ENCODE measurements at regions not wholly inside any gene's neighbourhood (a gene's known extent, or its start where the extent isn't known, plus 50 kb on each side); places are given as distances from the start of the nearest gene placed in this dataset.

DNA sequence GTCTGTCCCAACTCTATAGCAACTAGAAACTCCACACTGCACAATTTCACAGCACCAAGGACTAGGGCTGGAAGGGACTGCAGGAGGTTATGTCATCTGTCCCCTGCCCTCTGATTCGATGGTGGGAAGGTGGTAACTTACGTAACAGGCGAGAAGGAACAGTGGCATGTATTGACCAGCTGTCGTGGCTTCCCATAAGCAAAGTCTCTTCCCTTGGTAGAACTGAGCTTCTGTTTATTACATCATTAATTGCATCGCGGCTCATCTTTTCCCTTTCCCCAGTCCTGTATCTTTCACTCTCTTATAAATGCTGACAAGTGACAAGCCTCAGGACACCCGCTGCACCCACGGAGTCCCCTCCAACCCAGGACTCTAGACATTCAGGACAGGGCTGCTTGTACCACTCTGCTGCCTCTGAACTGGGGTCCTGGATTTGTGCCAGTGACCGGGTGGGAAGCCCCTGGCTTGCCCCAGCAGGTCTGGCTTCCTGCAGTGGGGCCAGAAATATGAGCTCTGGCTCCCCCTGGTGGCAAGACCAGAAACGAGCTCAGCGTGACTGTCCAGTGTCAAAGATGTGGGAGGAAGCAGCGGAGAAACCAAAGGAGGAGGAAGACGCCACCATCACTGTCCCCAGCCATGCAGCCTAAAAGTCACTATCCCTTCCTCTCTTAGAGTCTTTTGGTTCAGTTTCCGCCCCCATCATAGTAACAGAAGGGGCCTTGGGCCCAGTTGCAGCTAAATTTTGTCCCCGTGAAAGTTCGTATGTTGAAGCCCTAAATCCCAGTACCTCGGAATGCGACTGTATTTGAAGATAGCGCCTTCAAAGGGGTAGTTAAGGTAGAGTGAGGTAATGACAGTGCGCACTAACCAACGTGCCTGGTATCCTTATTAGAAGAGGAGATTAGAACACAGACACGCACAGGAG is 84.5 kb downstream of the ISX start (continued):
- TF ChIP-seq, protein P1, sequence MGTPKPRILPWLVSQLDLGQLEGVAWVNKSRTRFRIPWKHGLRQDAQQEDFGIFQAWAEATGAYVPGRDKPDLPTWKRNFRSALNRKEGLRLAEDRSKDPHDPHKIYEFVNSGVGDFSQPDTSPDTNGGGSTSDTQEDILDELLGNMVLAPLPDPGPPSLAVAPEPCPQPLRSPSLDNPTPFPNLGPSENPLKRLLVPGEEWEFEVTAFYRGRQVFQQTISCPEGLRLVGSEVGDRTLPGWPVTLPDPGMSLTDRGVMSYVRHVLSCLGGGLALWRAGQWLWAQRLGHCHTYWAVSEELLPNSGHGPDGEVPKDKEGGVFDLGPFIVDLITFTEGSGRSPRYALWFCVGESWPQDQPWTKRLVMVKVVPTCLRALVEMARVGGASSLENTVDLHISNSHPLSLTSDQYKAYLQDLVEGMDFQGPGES (IDR thresholded peaks at IDR 0.05) = no peak
- no peak for TF ChIP-seq NFYA (IDR thresholded peaks at IDR 0.05; ENCODE audit: borderline replicate concordance, low read depth, low read length)
- TF ChIP-seq CBX5 (IDR thresholded peaks at IDR 0.05; ENCODE audit: low read depth) = no peak
- TF ChIP-seq RAD51 (IDR thresholded peaks at IDR 0.05) = 0 out of 2 replicates have a peak, but pooled peaks have one; percentile 16
- TF ChIP-seq, protein P2, sequence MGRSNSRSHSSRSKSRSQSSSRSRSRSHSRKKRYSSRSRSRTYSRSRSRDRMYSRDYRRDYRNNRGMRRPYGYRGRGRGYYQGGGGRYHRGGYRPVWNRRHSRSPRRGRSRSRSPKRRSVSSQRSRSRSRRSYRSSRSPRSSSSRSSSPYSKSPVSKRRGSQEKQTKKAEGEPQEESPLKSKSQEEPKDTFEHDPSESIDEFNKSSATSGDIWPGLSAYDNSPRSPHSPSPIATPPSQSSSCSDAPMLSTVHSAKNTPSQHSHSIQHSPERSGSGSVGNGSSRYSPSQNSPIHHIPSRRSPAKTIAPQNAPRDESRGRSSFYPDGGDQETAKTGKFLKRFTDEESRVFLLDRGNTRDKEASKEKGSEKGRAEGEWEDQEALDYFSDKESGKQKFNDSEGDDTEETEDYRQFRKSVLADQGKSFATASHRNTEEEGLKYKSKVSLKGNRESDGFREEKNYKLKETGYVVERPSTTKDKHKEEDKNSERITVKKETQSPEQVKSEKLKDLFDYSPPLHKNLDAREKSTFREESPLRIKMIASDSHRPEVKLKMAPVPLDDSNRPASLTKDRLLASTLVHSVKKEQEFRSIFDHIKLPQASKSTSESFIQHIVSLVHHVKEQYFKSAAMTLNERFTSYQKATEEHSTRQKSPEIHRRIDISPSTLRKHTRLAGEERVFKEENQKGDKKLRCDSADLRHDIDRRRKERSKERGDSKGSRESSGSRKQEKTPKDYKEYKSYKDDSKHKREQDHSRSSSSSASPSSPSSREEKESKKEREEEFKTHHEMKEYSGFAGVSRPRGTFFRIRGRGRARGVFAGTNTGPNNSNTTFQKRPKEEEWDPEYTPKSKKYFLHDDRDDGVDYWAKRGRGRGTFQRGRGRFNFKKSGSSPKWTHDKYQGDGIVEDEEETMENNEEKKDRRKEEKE (IDR thresholded peaks at IDR 0.05) = no peak
- TF ChIP-seq ESRRA (IDR thresholded peaks at IDR 0.05; ENCODE audit: low read length) = no peak
- TF ChIP-seq ZNF622 (IDR thresholded peaks at IDR 0.05) = no peak
- TF ChIP-seq EED (IDR thresholded peaks at IDR 0.05; ENCODE audit: low read depth) = no peak
- TF ChIP-seq POU2F2 (IDR thresholded peaks at IDR 0.05; ENCODE audit: borderline replicate concordance, low read depth, low read length) = 0 out of 3 replicates have a peak, but pooled peaks have one; percentile 11
- TF ChIP-seq, protein P3, sequence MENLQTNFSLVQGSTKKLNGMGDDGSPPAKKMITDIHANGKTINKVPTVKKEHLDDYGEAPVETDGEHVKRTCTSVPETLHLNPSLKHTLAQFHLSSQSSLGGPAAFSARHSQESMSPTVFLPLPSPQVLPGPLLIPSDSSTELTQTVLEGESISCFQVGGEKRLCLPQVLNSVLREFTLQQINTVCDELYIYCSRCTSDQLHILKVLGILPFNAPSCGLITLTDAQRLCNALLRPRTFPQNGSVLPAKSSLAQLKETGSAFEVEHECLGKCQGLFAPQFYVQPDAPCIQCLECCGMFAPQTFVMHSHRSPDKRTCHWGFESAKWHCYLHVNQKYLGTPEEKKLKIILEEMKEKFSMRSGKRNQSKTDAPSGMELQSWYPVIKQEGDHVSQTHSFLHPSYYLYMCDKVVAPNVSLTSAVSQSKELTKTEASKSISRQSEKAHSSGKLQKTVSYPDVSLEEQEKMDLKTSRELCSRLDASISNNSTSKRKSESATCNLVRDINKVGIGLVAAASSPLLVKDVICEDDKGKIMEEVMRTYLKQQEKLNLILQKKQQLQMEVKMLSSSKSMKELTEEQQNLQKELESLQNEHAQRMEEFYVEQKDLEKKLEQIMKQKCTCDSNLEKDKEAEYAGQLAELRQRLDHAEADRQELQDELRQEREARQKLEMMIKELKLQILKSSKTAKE (IDR thresholded peaks at IDR 0.05; ENCODE audit: low read depth, poor library complexity, severe bottlenecking) = peak; percentile 65
- TF ChIP-seq NFXL1 (IDR thresholded peaks at IDR 0.05; ENCODE audit: borderline replicate concordance) = no peak
- TF ChIP-seq, protein P4, sequence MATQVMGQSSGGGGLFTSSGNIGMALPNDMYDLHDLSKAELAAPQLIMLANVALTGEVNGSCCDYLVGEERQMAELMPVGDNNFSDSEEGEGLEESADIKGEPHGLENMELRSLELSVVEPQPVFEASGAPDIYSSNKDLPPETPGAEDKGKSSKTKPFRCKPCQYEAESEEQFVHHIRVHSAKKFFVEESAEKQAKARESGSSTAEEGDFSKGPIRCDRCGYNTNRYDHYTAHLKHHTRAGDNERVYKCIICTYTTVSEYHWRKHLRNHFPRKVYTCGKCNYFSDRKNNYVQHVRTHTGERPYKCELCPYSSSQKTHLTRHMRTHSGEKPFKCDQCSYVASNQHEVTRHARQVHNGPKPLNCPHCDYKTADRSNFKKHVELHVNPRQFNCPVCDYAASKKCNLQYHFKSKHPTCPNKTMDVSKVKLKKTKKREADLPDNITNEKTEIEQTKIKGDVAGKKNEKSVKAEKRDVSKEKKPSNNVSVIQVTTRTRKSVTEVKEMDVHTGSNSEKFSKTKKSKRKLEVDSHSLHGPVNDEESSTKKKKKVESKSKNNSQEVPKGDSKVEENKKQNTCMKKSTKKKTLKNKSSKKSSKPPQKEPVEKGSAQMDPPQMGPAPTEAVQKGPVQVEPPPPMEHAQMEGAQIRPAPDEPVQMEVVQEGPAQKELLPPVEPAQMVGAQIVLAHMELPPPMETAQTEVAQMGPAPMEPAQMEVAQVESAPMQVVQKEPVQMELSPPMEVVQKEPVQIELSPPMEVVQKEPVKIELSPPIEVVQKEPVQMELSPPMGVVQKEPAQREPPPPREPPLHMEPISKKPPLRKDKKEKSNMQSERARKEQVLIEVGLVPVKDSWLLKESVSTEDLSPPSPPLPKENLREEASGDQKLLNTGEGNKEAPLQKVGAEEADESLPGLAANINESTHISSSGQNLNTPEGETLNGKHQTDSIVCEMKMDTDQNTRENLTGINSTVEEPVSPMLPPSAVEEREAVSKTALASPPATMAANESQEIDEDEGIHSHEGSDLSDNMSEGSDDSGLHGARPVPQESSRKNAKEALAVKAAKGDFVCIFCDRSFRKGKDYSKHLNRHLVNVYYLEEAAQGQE (IDR thresholded peaks at IDR 0.05; ENCODE audit: low read depth, low read length) = no peak
- TF ChIP-seq SMAD1 (IDR thresholded peaks at IDR 0.05; ENCODE audit: low read depth, partially characterized antibody) = peak; percentile 71
- TF ChIP-seq ZNF384 (IDR thresholded peaks at IDR 0.05; ENCODE audit: borderline replicate concordance, low read depth, low read length) = no peak
- no peak for TF ChIP-seq POLR2AphosphoS5 (IDR thresholded peaks at IDR 0.05; ENCODE audit: low read length)
- TF ChIP-seq POLR2AphosphoS2 (IDR thresholded peaks at IDR 0.05; ENCODE audit: low read depth, low read length) = no peak
- TF ChIP-seq BRCA1 (IDR thresholded peaks at IDR 0.05; ENCODE audit: low read depth, low read length) = no peak
- 0 out of 2 replicates have a peak, but pooled peaks have one; percentile 34 for TF ChIP-seq IRF4 (IDR thresholded peaks at IDR 0.05; ENCODE audit: low read depth, low read length)
- no peak for TF ChIP-seq CHD4 (IDR thresholded peaks at IDR 0.05)
- TF ChIP-seq SPI1 (IDR thresholded peaks at IDR 0.05; ENCODE audit: borderline replicate concordance, insufficient read depth, low read depth, low read length) = no peak
- TF ChIP-seq POLR2A (IDR thresholded peaks at IDR 0.05; ENCODE audit: low read depth, low read length) = no peak
